Dendritic cell treated with granulocyte-macrophage colony-stimulating factor and Interleukin-4, amounts not matched to agents 40 ng/mL and 50 ng/mL, for 4 days (primary cell): ENCODE measurements at regions not wholly inside any gene's neighbourhood (a gene's known extent, or its start where the extent isn't known, plus 50 kb on each side); places are given as distances from the start of the nearest gene placed in this dataset.
"Not testable (repeated sequence)": the region's sequence is repeated elsewhere in the genome, so short reads cannot be mapped to it uniquely, and the experiment has no call there.

Experiments
- H3K27ac Mint-ChIP-seq: one replicate; pipeline ENCODE4 v1.8.0; 2022; ENCODE audit warnings: mild to moderate bottlenecking, mixed read lengths
- H3K27me3 Mint-ChIP-seq: one replicate; pipeline ENCODE4 v1.8.0; 2022; ENCODE audit warnings: mild to moderate bottlenecking, mixed read lengths
- H3K36me3 Mint-ChIP-seq: one replicate; pipeline ENCODE4 v1.8.0; 2022; ENCODE audit warnings: low read depth, mixed read lengths
- H3K4me1 Mint-ChIP-seq: one replicate; pipeline ENCODE4 v1.8.0; 2022; ENCODE audit warnings: low read depth, mixed read lengths
- H3K4me3 Mint-ChIP-seq: one replicate; pipeline ENCODE4 v1.8.0; 2022; ENCODE audit warnings: mild to moderate bottlenecking, moderate library complexity, mixed read lengths
- H3K9me3 Mint-ChIP-seq: one replicate; pipeline ENCODE4 v1.8.0; 2022; ENCODE audit warnings: mixed read lengths
- intact Hi-C: fragments of 100-400 bp; cut with micrococcal nuclease; formaldehyde crosslinking; loops from one replicate; pipeline ENCODE4 v1.15.0; 2022

- H3K4me3 Mint-ChIP-seq: no peak overlapping the region
- no peak overlapping the region for H3K27ac Mint-ChIP-seq
- peaks cover 10% of the 10 kb centered on the region for H3K9me3 Mint-ChIP-seq
- no peaks in the 10 kb centered on the region for H3K4me1 Mint-ChIP-seq
- H3K36me3 Mint-ChIP-seq: no peaks in the 10 kb centered on the region
- no peaks in the 10 kb centered on the region for H3K27me3 Mint-ChIP-seq
- intact Hi-C loops: no loop called here
These were observed 1643.5 kb downstream of the TP53TG3F start for GRCh38 chr16:35102780-35103403.

GRCh38 chr16:35111772-35112171 lies 1652.4 kb downstream of the TP53TG3F start:
- H3K27me3 Mint-ChIP-seq, intact Hi-C loops, H3K27ac Mint-ChIP-seq, H3K36me3 Mint-ChIP-seq, H3K4me1 Mint-ChIP-seq, H3K4me3 Mint-ChIP-seq: not testable (repeated sequence)
- H3K9me3 Mint-ChIP-seq: peaks cover 29% of the 10 kb centered on the region

- no peaks in the 10 kb centered on the region for H3K36me3 Mint-ChIP-seq
- no peaks in the 10 kb centered on the region for H3K27me3 Mint-ChIP-seq
- peaks cover 23% of the 10 kb centered on the region for H3K9me3 Mint-ChIP-seq
- H3K4me1 Mint-ChIP-seq: no peaks in the 10 kb centered on the region
- no peak overlapping the region for H3K27ac Mint-ChIP-seq
- H3K4me3 Mint-ChIP-seq: no peak overlapping the region
- intact Hi-C loops: no loop called here
These were observed 1672.0 kb downstream of the TP53TG3F start for GRCh38 chr16:35131429-35131828.

GRCh38 chr16:35134471-35134870 lies 1675.1 kb downstream of the TP53TG3F start:
- Mint-ChIP-seq H3K27me3 (no peaks in the 10 kb centered on the region), H3K4me1 (no peaks in the 10 kb centered on the region), H3K36me3 (no peaks in the 10 kb centered on the region), H3K27ac (no peak overlapping the region), H3K9me3 (peaks cover 27% of the 10 kb centered on the region), H3K4me3 (no peak overlapping the region)
- intact Hi-C loops: no loop called here

- no peaks in the 10 kb centered on the region for H3K27me3 Mint-ChIP-seq
- peaks cover 66% of the 10 kb centered on the region for H3K9me3 Mint-ChIP-seq
These were observed 1681.0 kb downstream of the TP53TG3F start for GRCh38 chr16:35140293-35140986.

GRCh38 chr16:35141303-35141702 lies 1681.9 kb downstream of the TP53TG3F start:
- Mint-ChIP-seq H3K4me3 (no peak overlapping the region), H3K27ac (no peak overlapping the region), H3K4me1 (no peaks in the 10 kb centered on the region), H3K27me3 (no peaks in the 10 kb centered on the region), H3K9me3 (peaks cover 75% of the 10 kb centered on the region), H3K36me3 (no peaks in the 10 kb centered on the region)
- intact Hi-C loops: no loop called here

More at GRCh38 chr16:35140293-35140986, 1681.0 kb downstream of the TP53TG3F start:
- intact Hi-C loops: no loop called here
- Mint-ChIP-seq H3K4me1 (no peaks in the 10 kb centered on the region), H3K4me3 (no peak overlapping the region), H3K27ac (no peak overlapping the region), H3K36me3 (no peaks in the 10 kb centered on the region)

- H3K27me3 Mint-ChIP-seq: no peaks in the 10 kb centered on the region
- no peak overlapping the region for H3K27ac Mint-ChIP-seq
- peaks cover 83% of the 10 kb centered on the region for H3K9me3 Mint-ChIP-seq
- H3K4me3 Mint-ChIP-seq: no peak overlapping the region
- no peaks in the 10 kb centered on the region for H3K36me3 Mint-ChIP-seq
- intact Hi-C loops: no loop called here
- H3K4me1 Mint-ChIP-seq: no peaks in the 10 kb centered on the region
These were observed 1682.9 kb downstream of the TP53TG3F start for GRCh38 chr16:35142147-35142808.

GRCh38 chr16:35142809-35143192 lies 1683.4 kb downstream of the TP53TG3F start:
- Mint-ChIP-seq H3K4me3 (no peak overlapping the region), H3K27me3 (no peaks in the 10 kb centered on the region), H3K36me3 (no peaks in the 10 kb centered on the region), H3K9me3 (peaks cover 83% of the 10 kb centered on the region), H3K27ac (no peak overlapping the region), H3K4me1 (no peaks in the 10 kb centered on the region)
- intact Hi-C loops: no loop called here

- intact Hi-C loops: no loop called here
- H3K4me1 Mint-ChIP-seq: no peaks in the 10 kb centered on the region
- no peak overlapping the region for H3K27ac Mint-ChIP-seq
- H3K4me3 Mint-ChIP-seq: no peak overlapping the region
- peaks cover 92% of the 10 kb centered on the region for H3K9me3 Mint-ChIP-seq
- no peaks in the 10 kb centered on the region for H3K36me3 Mint-ChIP-seq
- H3K27me3 Mint-ChIP-seq: no peaks in the 10 kb centered on the region
These were observed 1685.0 kb downstream of the TP53TG3F start for GRCh38 chr16:35144212-35144932.

GRCh38 chr16:35146031-35146710 lies 1686.8 kb downstream of the TP53TG3F start:
- no peak overlapping the region for H3K4me3 Mint-ChIP-seq
- no peaks in the 10 kb centered on the region for H3K27me3 Mint-ChIP-seq
- peaks cover 92% of the 10 kb centered on the region for H3K9me3 Mint-ChIP-seq
- no peak overlapping the region for H3K27ac Mint-ChIP-seq
- intact Hi-C loops: no loop called here
- H3K4me1 Mint-ChIP-seq: no peaks in the 10 kb centered on the region
- no peaks in the 10 kb centered on the region for H3K36me3 Mint-ChIP-seq

- no peaks in the 10 kb centered on the region for H3K36me3 Mint-ChIP-seq
- H3K27me3 Mint-ChIP-seq: no peaks in the 10 kb centered on the region
- H3K9me3 Mint-ChIP-seq: peaks cover 92% of the 10 kb centered on the region
- no peaks in the 10 kb centered on the region for H3K4me1 Mint-ChIP-seq
- no peak overlapping the region for H3K27ac Mint-ChIP-seq
- intact Hi-C loops: no loop called here
- H3K4me3 Mint-ChIP-seq: no peak overlapping the region
These were observed 1687.5 kb downstream of the TP53TG3F start for GRCh38 chr16:35146723-35147458.

- H3K36me3 Mint-ChIP-seq: no peaks in the 10 kb centered on the region
- no peak overlapping the region for H3K27ac Mint-ChIP-seq
- no peaks in the 10 kb centered on the region for H3K27me3 Mint-ChIP-seq
- intact Hi-C loops: no loop called here
- no peak overlapping the region for H3K4me3 Mint-ChIP-seq
- H3K9me3 Mint-ChIP-seq: peaks cover 92% of the 10 kb centered on the region
- no peaks in the 10 kb centered on the region for H3K4me1 Mint-ChIP-seq
These were observed 1688.4 kb downstream of the TP53TG3F start for GRCh38 chr16:35147556-35148504.
